Activated CD4-positive, alpha-beta T cell treated with anti-CD3 and anti-CD28 coated beads for 4 hours (primary cell): ENCODE measurements at regions not wholly inside any gene's neighbourhood (a gene's known extent, or its start where the extent isn't known, plus 50 kb on each side); places are given as distances from the start of the nearest gene placed in this dataset.
A peak's percentile ranks its signal among the peaks of the same experiment; 100 is the strongest.

Experiments
- DNase-seq, 2 donors: peaks; one replicate each; pipeline ENCODE4 v3.0.0-alpha.2; 2020

DNA sequence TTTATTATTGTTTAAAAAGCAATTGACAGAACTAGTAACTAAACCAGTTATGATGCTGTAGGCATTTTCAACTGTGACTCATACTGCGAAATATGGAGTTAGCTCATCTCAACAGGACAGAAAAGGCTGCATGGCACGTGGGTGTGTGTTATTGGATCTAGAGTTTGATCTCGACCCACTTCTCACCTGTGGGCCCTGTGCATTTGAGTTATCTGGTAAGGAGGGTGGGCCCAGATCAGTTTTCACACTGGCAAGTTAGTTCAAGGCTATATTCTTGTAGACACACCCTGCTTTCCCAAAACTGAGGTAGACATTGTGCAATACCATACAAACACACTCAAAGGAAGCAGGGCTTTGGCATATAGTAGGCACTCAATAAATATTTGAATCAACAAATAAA, 71.3 kb upstream of the PRDX6 start:
- no peak for DNase-seq

DNA sequence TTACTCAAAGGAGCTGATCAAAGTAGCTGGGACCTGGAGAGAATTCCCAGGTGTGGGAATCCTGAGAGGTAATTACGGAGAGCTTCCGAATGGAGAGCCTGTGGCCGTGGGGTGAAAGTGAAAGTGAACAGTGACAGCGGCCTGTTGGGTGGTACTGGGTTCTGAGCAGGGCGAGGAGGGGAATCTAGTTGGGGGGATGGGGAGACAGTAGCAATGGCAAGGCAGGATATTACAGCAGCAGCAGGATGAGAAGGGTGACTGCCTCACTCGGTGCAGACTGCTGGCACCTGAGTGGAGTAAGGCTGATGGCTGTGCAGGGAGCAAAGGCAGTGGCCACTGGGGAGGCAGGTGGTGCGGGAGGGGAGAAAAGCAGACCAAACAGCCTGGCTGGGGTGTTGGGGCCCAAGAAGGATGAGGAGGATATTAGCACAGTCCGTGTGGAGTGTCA, 70.3 kb upstream of the PRDX6 start:
- no peak for DNase-seq

GRCh38 chr1:173407846-173408245, 69.3 kb upstream of the PRDX6 start:
- DNase-seq, result no peak

GRCh38 chr1:173408886-173409285, 68.2 kb upstream of the PRDX6 start:
- DNase-seq, result no peak

- DNase-seq, result no peak
These were observed 67.5 kb upstream of the PRDX6 start for GRCh38 chr1:173409613-173410012.

GRCh38 chr1:173410133-173410793, 66.9 kb upstream of the PRDX6 start:
- no peak for DNase-seq

- no peak for DNase-seq
These were observed 66.3 kb upstream of the PRDX6 start for GRCh38 chr1:173410794-173411236.

GRCh38 chr1:173411835-173412742, 65.0 kb upstream of the PRDX6 start:
- DNase-seq, result no peak

GRCh38 chr1:173413271-173413707, 63.8 kb upstream of the PRDX6 start:
- DNase-seq, result no peak

DNA sequence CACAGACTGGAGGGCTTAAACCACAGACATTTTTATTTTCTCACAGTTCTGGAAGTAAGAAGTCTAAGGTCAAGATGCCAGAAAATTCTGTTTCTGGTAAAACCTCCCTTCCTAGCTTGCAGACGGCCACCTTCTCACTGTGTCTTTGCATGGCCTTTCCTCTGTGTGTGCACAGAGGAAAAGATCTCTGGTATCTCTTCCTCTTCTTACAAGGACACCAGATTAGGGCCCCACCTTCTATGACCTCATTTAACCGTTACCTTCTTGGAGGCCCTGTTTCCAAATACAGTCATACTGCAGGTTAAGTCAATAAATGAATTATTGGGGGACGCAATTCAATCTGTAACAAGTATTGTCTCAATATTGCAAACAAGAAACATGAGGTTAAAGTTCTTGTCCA, 63.0 kb upstream of the PRDX6 start:
- no peak for DNase-seq

DNA sequence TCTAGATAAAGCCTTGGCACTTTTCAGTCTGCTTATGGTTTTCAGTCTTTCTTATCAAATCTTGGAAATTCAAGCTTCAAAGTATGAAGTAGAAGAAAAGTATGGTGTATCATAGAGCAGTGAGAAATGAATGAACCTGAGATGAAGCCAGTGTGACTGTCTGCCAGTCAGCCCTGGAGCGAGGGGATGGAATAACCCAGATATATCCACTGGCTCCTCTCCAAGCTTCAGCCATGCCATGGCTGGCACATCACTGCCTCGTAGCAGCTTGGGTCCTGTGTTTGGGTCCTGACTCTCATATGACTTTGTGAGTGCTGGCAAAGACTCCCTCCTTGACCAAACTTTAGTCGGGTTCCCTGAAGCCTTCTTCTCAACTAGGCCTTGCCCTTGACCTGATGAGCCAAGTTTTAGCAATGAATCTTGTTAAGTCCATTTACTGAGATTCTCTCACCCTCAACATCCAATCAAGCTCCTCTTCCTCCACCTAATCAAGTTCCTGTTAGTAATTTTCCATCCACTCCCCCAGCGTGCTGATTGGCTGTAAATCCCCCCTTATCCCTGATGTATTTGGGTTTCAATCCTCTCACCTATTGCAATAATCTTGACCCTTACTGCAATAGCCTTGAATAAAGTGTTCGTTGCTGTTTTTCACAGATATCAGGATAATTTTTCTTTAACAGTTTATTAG, 62.5 kb upstream of the PRDX6 start:
- DNase-seq, result no peak

DNA sequence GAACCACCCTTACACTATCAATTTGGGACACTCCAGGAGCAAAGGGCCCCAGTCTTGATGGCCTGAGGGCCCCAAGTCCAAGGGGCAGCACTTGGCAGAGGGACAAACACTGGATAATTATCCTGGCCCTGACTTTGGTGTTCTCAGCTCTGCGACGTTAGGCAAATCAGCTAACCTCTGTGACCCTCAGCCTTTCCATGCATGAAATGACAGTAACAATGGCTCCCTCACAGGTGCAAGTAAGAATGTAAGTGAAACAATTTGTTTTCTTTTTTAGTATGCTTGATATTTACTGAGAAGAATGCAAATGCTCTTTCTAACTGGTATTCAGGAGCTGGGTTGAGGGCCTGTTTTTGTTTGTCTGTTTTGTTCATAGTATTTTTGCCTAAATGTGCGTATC, 61.6 kb upstream of the PRDX6 start:
- DNase-seq, result no peak

DNA sequence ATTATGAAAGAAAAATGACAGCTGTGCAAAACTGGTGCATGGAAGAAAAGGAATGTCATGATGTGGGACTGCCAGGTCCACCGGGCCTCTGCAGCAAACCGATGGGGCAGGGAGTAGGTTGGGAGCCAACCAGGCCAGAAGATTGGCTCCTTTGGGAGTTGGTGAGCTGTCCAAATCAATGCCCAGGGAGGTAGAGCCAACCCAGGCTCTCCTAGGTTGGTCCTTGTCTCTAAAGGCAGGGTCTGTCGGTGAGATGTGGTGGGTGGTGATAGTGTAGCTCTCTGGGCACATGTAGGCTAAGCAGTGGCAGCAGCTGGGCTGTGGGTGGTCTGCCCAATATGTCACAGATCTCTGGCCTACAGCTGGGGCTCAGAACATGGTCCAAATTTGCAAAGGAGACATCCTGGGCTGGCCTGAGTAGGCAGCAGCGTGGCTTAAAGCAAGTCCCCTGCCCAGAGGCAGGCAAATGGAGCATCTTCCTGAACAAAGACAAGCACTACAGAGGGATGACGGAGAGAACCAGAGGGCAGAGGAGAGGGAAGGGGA, 61.2 kb upstream of the PRDX6 start:
- no peak for DNase-seq

GRCh38 chr1:173417563-173417962, 59.6 kb upstream of the PRDX6 start:
- no peak for DNase-seq

GRCh38 chr1:173418107-173418985, 58.8 kb upstream of the PRDX6 start:
- no peak for DNase-seq

DNA sequence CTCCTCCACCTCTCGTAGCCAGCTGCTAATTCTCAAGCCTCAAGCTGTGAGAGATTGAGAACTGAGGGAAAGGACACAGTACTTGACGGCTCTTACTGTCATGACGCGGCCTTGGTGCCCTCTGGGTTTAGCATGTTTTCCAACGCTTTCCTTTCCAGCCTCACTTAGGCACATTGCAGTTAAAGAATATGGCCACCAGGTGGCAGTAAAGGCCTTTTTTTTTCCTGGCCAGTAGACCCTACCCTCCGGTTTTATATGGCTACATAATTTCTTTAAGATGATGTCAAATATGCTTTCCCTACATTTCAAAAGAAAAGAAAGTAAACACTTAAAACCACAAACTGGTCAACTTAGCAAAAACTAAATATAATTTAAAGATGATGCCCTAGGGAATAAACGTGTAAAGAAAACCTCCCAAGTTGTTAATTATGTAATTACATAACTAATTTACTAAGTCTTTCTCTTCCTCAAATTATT, 56.8 kb upstream of the PRDX6 start:
- peak; percentile 41 to 60 for DNase-seq

GRCh38 chr1:173421286-173421685, 55.8 kb upstream of the PRDX6 start:
- no peak for DNase-seq

DNA sequence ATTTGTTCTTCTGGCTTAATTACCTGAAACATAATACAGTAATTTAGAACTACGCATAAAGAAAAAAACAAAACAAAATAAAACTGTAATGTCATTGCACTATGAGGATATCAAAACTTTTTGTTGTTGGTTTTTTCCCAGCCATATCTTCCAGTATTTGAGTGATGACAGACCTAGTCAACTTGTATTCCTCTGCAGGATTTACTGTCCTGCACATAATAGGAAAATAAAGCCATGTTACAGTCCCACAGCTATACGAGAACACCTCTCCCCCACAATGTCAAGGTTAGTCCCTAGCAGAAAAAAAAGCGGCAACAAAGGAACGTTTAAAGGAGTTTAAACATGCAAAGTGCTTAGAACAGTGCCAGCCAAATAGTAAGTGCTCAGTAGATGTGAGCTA, 55.3 kb upstream of the PRDX6 start:
- DNase-seq, result no peak

GRCh38 chr1:173422456-173422976, 54.6 kb upstream of the PRDX6 start:
- no peak for DNase-seq

GRCh38 chr1:173423291-173423690, 53.8 kb upstream of the PRDX6 start:
- DNase-seq, result no peak

DNA sequence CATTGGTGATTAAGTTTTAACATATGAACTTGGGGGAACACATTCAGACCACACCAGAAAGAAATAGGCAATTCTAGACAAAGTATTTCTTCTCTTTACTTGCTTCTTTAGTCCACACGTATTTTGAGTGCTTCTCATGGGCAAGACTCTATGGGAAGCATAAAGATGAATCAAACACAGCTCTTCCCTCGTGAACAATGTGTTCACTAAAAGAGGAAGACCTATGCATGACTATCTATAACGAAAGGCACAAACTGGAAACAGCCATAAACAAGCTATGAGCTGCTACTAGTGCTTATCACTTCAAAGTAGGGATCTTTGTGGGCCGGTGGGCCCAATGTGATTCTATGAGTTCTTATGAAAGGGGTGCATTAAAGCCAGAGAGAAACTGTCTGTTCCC, 53.0 kb upstream of the PRDX6 start:
- DNase-seq, result no peak
